HL-60 (cell line): ENCODE measurements at regions not wholly inside any gene's neighbourhood (a gene's known extent, or its start where the extent isn't known, plus 50 kb on each side); places are given as distances from the start of the nearest gene placed in this dataset.

Experiments used
- TF ChIP-seq, protein P1 (sequence below): IDR thresholded peaks from one replicate; pipeline ENCODE4 v1.5.1; 2011; ENCODE audit warnings: low read length, control low read depth, inconsistent platforms; ENCODE audit not compliant: insufficient read depth
- TF ChIP-seq, protein P2 (sequence below): IDR thresholded peaks from 2 replicates; pipeline ENCODE4 v1.6.1; 2012; ENCODE audit warnings: low read depth; ENCODE audit not compliant: insufficient replicate concordance

DNA sequence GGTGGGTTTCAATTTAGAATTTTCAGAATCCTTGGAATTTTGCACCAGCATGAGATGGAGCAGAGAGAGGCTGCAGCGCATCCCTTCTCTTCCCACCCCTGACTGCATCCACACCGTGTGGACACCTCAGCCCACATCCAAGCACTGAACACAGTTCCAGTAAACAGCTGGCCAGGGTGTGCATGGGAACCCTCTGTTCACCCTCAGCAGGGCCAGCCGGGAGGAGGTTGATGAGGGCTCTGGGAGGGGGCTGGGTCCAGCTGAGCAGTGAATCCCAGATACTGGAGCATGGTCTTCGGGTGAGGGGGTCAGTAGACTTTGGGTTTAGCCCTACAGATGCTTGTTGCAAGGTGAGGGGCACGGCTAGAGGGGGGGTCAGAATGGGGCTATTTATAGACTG lies 85.8 kb downstream of the RPLP1 start:
- TF ChIP-seq, protein P1, sequence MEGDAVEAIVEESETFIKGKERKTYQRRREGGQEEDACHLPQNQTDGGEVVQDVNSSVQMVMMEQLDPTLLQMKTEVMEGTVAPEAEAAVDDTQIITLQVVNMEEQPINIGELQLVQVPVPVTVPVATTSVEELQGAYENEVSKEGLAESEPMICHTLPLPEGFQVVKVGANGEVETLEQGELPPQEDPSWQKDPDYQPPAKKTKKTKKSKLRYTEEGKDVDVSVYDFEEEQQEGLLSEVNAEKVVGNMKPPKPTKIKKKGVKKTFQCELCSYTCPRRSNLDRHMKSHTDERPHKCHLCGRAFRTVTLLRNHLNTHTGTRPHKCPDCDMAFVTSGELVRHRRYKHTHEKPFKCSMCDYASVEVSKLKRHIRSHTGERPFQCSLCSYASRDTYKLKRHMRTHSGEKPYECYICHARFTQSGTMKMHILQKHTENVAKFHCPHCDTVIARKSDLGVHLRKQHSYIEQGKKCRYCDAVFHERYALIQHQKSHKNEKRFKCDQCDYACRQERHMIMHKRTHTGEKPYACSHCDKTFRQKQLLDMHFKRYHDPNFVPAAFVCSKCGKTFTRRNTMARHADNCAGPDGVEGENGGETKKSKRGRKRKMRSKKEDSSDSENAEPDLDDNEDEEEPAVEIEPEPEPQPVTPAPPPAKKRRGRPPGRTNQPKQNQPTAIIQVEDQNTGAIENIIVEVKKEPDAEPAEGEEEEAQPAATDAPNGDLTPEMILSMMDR: no peak
- TF ChIP-seq, protein P2, sequence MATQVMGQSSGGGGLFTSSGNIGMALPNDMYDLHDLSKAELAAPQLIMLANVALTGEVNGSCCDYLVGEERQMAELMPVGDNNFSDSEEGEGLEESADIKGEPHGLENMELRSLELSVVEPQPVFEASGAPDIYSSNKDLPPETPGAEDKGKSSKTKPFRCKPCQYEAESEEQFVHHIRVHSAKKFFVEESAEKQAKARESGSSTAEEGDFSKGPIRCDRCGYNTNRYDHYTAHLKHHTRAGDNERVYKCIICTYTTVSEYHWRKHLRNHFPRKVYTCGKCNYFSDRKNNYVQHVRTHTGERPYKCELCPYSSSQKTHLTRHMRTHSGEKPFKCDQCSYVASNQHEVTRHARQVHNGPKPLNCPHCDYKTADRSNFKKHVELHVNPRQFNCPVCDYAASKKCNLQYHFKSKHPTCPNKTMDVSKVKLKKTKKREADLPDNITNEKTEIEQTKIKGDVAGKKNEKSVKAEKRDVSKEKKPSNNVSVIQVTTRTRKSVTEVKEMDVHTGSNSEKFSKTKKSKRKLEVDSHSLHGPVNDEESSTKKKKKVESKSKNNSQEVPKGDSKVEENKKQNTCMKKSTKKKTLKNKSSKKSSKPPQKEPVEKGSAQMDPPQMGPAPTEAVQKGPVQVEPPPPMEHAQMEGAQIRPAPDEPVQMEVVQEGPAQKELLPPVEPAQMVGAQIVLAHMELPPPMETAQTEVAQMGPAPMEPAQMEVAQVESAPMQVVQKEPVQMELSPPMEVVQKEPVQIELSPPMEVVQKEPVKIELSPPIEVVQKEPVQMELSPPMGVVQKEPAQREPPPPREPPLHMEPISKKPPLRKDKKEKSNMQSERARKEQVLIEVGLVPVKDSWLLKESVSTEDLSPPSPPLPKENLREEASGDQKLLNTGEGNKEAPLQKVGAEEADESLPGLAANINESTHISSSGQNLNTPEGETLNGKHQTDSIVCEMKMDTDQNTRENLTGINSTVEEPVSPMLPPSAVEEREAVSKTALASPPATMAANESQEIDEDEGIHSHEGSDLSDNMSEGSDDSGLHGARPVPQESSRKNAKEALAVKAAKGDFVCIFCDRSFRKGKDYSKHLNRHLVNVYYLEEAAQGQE: no peak
